CD4-positive, alpha-beta T cell treated with Interleukin-15 for 4 hours (primary cell): ENCODE measurements at regions not wholly inside any gene's neighbourhood (a gene's known extent, or its start where the extent isn't known, plus 50 kb on each side); places are given as distances from the start of the nearest gene placed in this dataset.

Source experiments
- DNase-seq: peaks from one replicate; pipeline ENCODE4 v3.0.0-alpha.2; 2020; ENCODE audit warnings: low spot score

DNA sequence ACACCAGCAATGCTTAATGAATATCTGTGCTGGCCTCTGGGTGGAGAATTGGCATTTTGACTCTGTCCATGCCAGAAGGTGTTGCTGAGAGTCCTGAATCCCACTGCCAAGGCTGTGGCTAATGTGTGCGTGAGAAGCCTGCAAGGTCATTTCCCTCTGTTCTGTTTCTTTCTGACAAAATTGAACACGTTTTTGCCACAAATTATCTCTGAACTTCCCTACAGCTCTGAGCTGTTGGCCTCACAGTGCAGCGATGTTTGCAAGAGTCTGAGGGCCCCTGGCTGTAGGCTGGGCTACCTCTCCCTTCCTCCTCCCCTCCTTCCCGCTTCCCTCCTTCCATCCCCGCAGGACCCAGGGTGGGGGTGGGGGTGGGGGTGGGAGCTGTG lies 154.1 kb upstream of the HS6ST1 start:
- DNase-seq, result no peak

DNA sequence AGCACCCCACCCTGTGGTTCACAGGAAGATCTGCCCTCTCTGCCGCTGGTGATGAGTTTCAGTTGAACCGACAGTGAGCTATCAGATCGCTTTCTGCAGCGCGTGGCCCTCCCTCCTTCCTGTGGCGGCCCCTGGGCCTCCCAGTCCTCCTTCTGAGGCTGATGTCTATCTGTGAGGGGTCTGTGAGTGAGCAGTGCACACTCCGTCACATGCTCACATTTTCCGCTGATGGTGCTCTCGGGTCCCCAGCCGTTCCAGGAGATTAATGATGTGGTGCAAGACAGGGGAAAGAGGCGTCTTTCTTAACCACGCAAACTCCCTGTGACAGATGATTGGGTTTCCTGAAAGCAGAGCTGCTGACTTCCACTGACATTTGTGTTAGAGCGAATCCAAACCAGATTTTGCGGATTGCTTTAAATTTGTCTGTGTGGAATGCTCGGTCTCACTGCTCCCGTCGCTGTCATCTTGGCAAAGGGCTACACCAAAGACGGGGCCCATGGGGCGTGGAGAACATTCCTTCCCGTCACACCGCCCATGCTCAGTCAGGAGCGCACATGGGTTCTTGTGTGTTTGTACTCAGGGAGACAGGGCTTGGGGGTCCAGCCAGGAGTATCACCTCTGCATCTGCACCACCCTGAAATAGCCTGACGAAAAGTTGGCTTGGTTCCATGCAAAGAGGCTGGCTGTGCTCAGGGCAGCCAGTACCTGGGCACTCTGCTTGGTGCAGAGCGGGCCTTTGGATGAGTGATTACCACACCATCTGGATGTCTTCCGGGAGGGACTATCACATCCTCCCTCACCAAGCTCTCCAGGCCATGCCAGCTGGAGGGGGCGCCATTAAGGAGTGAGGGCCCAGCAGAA lies 154.7 kb upstream of the HS6ST1 start:
- DNase-seq, result no peak

DNA sequence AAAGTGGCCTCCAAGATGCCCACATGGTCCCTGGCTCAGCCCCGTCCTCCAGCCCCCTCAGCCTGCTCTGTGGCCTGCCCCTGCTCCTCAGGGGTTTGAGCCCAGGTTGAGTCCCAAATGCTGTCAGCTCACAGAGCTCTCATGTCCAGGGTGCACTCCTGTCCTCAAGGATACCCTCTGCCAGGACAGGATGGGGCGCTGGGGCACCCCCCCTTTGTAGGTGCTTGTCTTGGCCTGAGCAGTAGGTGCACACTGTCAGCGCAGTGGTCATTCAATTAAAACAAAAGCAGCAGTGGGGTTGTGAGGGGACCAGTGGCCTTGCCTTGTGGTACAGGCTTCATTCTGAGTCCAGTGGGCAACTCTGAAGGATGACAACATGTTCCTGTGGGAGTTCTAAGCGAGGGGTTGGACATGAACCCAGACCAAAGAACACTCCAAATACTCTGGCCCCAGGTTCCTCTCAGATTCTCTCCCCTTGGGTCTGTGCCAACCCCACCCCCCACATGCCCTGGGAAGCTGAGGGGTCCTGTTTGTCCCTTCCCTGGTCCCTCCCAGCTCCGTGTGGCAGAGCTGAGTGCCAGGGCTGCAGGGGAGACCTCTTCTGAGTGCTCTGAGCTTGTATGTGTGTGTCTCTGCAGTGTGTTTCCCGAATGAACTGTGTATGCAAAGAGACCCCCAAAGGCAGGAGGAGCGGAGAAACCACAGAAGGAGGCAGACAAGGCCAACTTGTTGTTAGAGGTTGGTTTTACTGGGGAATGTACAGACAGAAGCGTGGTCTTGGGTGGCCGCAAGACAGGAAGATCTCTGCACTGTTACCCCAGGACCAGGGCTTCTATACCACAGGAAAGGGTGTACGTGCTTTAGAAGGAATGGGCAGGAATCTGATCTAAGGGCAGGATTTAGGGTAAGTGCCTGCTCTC lies 155.6 kb upstream of the HS6ST1 start:
- no peak for DNase-seq

DNA sequence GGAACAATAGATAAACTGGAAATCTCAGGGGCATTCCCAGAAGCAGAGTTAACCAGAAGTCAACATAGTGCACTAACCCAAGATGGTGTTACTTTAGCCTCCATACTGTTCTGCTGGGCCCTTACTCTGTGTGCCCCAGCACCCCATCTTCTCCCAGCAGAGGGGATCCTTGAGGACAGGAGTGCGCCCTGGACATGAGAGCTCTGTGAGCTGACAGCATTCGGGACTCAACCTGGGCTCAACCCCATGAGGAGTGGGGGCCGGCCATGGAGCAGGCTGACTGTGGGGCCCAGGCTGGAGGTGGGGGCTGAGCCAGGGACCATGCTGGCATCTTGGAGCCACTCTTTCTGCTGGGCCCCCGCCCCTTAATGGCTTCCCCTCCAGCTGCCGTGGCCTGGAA lies 156.3 kb upstream of the HS6ST1 start:
- DNase-seq, result no peak

DNA sequence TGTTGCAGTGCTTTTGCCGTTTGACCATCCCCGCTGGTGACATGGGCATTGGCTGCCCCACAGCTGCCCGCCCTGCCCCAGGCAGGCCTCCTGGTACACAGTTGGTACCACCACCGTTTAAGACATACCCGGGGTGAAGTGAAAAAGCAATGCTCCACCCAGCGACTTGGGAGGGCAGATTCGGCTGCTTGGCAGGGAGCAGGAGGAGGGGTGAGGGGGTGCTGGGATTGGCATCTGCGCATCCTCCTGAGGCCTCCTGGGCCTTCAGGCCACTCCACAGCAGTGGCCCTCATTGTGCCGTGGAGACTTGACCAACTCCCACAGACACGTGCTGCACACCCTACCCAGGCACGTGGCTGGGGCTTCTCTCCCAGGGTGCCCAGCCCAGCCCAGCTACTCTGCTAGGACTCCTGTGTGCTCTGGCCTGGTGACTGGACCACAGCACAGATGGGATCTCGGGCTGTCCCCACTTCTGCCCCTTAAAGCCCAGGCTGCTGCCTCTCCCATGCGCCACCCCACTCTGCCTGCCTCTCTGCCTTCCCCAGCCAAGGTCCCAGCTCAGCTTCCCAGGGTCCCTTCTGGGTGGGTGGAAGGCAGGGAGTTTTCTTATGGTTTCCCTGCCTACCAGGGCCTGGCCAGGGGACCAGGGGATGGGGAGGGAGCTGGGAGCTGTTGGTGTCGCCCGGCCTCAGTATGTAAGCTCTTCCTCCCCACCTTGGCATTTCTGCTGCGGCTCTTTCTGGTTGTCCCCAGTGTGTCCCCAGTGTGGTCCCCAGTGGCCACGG lies 157.0 kb upstream of the HS6ST1 start:
- no peak for DNase-seq

DNA sequence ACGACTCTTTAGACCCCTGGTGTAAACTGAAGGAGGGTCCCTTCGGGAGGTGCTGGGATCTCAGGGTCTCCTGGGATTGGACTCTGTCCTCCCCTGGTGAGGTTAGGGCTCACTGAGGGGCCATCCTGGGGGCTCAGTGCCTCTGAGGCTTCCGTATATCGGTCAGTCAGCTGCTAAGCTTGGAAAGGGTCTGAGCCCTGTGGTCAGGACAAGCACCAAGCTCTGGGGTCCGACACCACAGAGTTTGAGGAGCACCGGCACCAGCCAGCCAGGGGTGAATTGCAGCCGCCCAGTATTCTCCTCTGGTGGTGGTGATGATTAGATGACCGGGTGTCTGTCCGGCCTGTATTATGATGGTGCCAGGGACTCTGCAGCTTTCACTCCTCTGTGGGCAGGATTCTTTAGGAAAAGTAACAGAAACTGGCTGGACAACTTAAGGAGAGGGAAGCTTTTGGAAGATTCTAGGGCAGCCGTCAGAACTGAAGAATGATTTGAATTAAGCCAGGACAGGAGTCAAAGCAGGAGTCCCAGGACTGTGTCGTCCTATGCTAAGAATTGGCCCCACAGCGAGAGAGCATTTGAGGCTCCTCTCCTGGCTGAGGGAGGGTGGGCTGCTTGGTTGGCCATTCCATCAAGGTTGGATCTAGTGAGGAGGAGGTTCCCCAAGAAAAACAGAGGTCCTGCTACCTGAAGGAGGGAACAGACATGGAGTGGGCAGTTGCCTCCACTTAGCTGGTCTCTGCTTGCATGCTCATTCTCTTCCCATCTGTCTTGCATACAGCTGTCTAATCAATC lies 158.6 kb upstream of the HS6ST1 start:
- no peak for DNase-seq

DNA sequence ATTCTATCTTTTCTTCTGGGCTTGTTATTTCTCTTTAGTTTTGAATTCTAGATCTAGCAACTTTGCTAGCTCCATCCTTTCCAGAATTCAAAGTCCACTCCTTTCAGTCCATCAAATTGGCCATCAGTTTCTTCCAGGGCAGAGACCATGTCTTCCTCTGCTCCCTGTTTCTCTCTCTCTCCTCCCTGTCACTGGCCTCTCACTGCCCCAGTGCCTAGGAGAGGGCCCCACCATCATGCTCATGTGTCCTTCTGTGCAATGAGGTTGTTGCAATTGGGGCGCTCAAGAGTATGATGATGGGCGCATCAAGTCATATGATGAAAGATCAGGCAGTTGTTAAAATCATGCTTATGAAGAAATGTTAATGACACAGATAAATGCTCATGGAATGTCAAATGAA lies 159.2 kb upstream of the HS6ST1 start:
- no peak for DNase-seq

DNA sequence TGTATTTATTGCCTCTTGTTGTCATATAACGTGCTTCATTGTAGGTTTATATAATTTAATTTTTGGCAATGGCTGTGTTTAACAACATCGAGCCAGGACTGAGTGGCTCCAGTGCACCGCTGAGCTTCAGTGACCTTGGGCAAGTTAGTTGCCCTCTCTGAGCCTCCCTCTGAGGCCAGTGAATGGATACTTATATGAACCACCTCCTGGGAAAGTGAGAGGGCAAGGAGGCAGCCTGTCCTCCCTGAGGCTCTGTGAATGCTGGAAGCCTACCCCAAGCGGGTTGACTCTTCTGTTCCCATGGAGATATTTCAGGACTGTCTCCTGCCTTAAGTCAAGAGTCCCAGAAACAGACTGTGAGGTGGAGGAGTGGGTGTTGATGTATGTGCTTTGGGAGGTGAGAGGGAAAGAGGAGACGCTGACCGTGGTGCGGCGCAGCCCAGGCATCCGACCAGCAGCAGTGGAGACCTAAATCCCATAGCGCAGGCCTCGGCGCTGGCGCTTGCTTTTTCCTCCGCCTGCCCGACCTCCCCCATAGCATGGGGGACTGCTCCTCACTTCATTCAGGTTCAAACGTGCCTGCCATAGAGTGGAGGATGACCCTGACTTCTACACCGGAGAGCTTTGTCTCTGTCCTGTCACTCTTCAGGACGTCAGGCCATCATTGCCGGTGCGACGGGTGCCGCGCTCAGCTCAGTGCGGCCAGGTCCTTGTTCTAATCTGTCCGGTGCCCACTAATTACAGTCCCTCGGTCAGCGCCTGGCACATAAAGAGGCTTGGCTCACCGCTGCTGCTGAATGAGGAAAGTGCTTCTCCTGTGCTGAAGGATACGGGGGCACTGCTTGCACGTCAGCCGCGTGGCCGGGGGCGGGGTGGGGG lies 167.3 kb upstream of the HS6ST1 start:
- DNase-seq, result no peak

DNA sequence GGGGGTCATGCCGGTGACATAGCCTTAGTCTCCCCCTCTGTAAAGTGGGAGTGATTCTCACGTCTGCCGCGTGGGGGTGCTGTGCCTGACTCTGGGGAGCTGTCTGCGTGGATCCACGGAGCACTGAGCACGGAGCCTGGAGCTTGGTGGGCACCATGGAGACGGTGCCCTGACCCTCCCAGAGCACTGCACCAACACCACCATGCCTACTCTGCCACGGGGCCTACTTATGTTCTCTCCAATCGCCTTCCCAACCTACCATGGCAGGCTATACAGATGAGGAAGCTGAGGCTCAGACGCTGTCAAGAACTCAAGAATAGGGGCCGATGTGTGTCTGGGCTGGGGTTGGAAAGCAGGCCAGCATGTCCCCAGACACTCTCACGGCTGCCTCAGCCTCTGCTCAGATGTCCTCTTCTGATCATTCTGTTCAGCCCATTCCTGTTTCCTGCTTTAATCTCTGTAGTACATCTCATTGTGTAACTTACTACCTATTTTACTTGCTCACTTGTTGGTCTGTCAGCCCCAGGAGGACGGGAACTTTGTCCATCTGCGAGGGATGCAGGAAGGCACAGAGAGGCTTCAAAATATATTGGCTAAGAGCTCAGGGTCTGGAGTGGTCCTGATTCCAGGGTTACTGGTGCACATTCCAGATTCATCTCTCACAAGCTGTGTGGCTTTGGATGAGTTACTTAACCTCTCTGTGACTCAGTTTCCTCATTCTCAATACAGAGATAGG lies 168.1 kb upstream of the HS6ST1 start:
- DNase-seq, result no peak

DNA sequence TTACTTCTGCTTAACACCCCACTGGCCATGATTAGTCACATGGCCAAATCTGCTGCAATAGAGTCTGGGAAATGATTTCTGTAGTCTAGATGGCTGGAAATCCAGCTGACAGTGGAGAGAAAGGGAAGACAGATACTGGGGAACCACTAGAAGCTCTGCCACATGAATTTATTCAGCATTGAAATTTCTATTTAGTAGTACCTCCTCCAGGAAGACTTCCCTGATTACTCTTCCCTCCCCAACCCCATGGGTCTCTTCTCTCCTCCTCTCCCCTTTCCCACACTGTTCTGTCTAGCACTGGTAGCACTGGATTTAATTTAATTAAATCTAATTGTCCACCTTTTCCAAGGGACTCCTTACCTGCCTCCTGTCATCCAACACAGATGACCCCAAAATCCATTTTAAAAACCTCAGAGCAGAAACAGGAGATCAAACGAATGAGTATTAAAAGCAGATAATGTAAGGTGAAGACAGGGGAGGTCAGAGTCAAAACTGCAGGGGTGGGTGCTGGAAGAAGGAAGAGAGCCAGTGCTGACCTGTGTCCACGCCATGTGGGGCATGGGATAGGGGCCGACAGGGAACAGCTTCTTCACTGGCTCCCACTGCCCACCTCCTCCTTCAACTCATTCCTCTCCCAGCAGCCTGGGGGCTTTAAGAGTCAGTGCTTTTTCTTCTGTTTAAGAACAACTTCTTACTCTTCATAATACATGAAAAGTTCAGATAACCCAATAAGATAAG lies 169.2 kb upstream of the HS6ST1 start:
- DNase-seq, result no peak

DNA sequence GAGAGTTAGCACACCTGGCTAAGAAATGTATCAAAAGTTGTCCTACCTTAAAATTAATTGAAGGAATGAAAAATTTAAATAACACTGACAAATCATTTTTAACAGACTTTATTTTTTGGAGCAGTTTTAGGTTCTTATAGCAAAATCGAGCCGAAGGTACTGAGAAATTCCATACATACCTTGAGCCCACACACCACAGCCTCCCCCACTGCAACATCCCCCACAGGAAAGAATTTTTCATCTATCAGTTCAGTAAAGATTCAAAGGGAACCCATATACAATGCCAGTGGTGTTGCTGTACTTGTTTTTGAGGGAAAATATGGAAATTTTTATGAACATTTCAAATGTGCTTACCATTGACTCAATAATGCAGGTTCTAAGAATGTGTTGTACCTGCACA lies 169.8 kb upstream of the HS6ST1 start:
- no peak for DNase-seq

DNA sequence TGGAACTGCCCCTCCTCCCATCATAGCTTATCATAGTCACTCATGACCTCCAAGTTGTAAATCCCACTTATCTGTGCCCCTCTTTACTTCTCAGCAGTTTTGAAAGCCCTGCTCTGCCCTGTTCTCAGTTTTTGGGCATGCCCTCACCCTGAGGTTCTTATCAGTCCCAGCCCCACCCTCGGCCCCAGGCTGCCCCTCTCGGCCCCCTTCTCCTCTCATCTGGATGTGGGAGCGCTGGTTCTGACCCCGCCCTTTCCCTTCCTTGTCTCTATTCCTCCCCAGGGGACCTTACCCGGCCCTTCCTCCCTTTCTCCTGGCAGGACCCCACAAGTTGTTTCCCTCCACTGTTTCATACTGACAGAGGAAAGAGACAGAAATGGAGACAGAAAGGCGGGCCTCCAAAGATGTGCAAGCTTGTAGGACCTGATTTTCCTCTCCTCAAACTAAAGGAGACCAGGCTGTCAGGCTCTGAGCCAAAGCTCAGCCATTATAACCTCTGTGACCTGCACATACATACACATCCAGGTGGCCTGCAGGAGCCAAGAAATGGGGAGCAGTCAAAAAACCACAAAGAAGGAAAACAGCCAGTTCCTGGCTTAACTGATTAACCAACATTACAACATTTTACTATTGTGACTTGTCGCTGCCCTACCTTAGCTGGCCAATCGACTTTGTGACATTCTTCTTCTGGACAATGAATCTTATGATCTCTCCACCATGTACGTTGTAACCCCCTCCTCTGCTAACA lies 171.0 kb upstream of the HS6ST1 start:
- no peak for DNase-seq

DNA sequence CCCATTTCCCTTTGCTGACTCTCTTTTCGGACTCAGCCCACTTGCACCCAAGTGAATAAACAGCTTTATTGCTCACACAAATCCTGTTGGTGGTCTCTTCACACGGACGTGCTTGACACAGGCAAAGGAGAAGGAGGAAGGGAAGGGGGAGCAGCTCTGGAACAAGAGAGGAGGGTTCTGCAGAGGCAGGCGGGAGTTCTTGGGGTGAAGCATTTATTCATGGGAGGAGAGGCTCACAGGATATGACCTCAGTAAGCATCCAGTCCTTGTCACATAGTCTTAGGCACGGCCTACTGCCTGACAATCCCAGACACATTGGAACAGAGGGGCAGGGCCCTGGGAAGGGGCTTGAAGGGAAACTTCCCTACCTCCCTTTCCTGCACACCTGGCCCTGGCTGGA lies 171.7 kb upstream of the HS6ST1 start:
- no peak for DNase-seq

DNA sequence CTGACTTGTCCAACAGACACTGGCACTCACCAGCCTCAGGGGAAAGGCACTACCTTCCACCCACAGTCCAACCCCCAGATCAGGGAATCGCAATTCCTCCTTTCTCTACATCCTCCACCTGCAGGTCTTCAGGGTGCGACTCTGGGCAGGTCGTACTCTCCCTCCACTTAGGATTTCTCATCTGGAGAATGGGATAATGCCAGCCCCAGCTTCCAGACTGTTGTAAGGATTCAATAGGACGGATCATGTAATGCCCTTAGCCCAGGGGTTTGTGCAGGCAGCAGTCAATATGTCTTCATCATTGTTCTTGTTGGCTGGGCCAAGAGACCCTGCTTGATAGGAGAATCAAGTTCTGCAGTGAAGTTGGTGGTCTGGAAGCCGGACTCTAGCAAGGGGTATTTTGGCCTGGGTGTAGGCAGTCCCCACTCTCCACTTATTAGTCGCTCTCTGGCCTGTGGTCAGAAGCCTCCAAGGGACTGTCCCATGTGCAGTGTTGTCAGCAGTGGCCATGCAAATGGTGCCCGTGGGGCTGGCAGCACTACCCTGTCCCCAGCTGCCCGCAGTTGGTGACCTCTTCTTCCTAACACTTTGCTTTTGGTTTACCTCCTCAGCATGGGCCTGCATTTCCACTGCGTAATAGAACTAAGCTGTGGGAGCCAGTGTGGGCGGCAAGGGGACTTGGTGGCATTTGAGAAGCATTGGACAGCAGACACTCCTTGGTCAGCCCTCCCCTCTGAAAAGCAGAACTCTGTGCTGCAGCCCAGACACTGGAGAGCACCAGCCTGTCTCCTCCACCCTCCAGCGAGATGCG lies 172.4 kb upstream of the HS6ST1 start:
- no peak for DNase-seq

DNA sequence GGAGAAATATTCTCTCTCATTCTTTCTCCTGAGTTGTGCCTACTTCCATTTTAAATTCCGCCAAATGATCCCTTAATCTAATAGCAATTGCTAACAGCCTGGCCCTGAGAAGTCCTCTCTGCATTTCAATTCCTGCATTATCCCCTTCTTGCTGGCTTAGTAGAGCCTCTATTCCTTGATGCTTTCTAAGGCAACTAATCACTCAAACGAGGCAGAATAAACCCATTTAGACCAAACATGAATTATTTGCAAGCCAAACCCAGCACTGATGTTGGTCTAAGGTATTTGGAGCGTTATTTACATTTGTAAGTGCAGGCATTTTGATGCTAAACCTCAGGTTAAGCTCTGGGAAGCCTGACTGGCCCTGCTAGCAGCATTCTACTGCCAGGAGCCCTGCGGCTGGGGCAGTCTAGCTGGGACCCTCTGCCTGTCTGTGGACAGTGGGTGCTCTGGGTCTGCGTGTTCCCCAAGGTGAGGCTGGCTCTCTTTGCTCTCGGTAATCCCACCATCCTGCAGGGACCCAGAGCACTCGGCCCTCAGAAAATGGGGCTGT lies 173.1 kb upstream of the HS6ST1 start:
- DNase-seq, result no peak

DNA sequence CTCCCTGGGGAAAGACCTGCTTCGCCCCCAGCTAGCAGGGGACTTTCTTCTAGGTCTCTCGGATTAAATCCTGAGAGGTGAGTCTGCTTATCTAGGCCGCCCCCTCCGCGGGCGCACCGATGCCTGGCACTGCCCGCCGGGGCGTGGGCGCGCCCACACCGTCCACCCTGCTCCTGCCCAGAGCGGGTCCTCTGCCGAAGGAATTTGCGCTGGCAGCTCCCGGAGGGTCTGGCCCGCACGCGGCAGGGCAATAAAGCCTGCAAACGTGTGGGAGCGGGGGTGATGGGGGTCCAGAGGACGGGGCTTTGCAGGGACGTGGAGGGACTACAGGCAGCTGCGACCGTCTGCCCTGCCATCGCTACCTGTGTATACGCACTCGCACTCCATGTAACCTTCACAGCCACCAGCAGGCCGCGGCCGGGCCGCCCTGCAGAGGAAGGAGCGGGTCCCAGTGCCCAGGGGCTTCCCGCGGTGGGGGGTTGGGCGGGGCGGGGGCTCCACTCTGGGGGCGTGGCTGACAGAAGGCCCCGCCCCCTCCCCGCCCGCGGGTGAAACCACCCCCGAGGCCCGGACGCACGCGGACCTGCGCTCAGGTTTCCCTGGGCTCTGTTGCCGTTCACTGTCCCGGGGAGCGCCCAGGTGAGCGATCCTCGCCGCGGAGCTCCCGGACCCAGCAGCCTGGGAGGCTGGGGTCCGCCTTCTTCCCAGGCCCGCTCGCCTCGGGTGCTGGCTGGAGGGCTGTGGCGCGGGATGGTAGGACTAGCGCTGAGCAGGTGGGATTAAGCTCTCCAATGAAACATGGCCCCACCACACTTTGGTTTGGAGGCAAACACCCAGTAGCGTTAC lies 174.5 kb upstream of the HS6ST1 start:
- no peak for DNase-seq
